GM21737 (cell line): ENCODE measurements at regions not wholly inside any gene's neighbourhood (a gene's known extent, or its start where the extent isn't known, plus 50 kb on each side); places are given as distances from the start of the nearest gene placed in this dataset.
"Not testable (repeated sequence)": the region's sequence is repeated elsewhere in the genome, so short reads cannot be mapped to it uniquely, and the experiment has no call there.

ENCODE experiments used
- ATAC-seq: cut with Tn5 transposase; IDR thresholded peaks from one replicate; pipeline ENCODE4 v1.9.1; 2021; ENCODE audit warnings: mild to moderate bottlenecking, moderate library complexity; ENCODE audit not compliant: unreplicated experiment

- no peak for ATAC-seq
These were observed 160.2 kb downstream of the ADSS2 start for GRCh38 chr1:244291236-244292201.

GRCh38 chr1:244294599-244295224, 157.0 kb downstream of the ADSS2 start:
- no peak for ATAC-seq

GRCh38 chr1:244296003-244296402, 155.7 kb downstream of the ADSS2 start:
- ATAC-seq = no peak

- ATAC-seq = no peak
These were observed 155.3 kb downstream of the ADSS2 start for GRCh38 chr1:244296447-244296846.

- ATAC-seq = no peak
These were observed 154.6 kb downstream of the ADSS2 start for GRCh38 chr1:244297087-244297486.

GRCh38 chr1:244297616-244298015, 154.1 kb downstream of the ADSS2 start:
- ATAC-seq = no peak

GRCh38 chr1:244300029-244300375, 151.7 kb downstream of the ADSS2 start:
- ATAC-seq = not testable (repeated sequence)

GRCh38 chr1:244301595-244302130, 150.0 kb downstream of the ADSS2 start:
- no peak for ATAC-seq

- ATAC-seq = no peak
These were observed 148.7 kb downstream of the ADSS2 start for GRCh38 chr1:244302876-244303609.

- no peak for ATAC-seq
These were observed 148.1 kb downstream of the ADSS2 start for GRCh38 chr1:244303610-244303969.

GRCh38 chr1:244304156-244304555, 147.6 kb downstream of the ADSS2 start:
- ATAC-seq = no peak

GRCh38 chr1:244304656-244305055, 147.1 kb downstream of the ADSS2 start:
- no peak for ATAC-seq

GRCh38 chr1:244305776-244306341, 145.8 kb downstream of the ADSS2 start:
- ATAC-seq = no peak

- ATAC-seq = no peak
These were observed 145.2 kb downstream of the ADSS2 start for GRCh38 chr1:244306544-244306943.

GRCh38 chr1:244309191-244309590, 142.5 kb downstream of the ADSS2 start:
- not testable (repeated sequence) for ATAC-seq

- no peak for ATAC-seq
These were observed 139.8 kb downstream of the ADSS2 start for GRCh38 chr1:244311784-244312532.

- no peak for ATAC-seq
These were observed 138.4 kb downstream of the ADSS2 start for GRCh38 chr1:244313346-244313745.

- ATAC-seq = no peak
These were observed 136.7 kb downstream of the ADSS2 start for GRCh38 chr1:244314921-244315559.

GRCh38 chr1:244315996-244316395, 135.7 kb downstream of the ADSS2 start:
- ATAC-seq = no peak

GRCh38 chr1:244316407-244316806, 135.3 kb downstream of the ADSS2 start:
- no peak for ATAC-seq
